HT-29 (cell line): ENCODE measurements at regions not wholly inside any gene's neighbourhood (a gene's known extent, or its start where the extent isn't known, plus 50 kb on each side); places are given as distances from the start of the nearest gene placed in this dataset.

ENCODE experiments used
- DNase-seq: peaks from one replicate; pipeline ENCODE4 v3.0.0-alpha.2; 2015; ENCODE audit warnings: low spot score

- no peak for DNase-seq
Observed at GRCh38 chr3:146914409-146914808, 309.3 kb upstream of the PLSCR5 start.

GRCh38 chr3:146912241-146913015, 307.3 kb upstream of the PLSCR5 start:
- DNase-seq = no peak

- DNase-seq = no peak
Observed at GRCh38 chr3:146903927-146904326, 298.8 kb upstream of the PLSCR5 start.

GRCh38 chr3:146899171-146899570, 294.0 kb upstream of the PLSCR5 start:
- no peak for DNase-seq

GRCh38 chr3:146896711-146897110, 291.6 kb upstream of the PLSCR5 start:
- no peak for DNase-seq

GRCh38 chr3:146895026-146895749, 290.0 kb upstream of the PLSCR5 start:
- no peak for DNase-seq

- DNase-seq = no peak
Observed at GRCh38 chr3:146894406-146894805, 289.3 kb upstream of the PLSCR5 start.

- DNase-seq = no peak
Observed at GRCh38 chr3:146892041-146892440, 286.9 kb upstream of the PLSCR5 start.

GRCh38 chr3:146889626-146890025, 284.5 kb upstream of the PLSCR5 start:
- DNase-seq = no peak

- DNase-seq = no peak
Observed at GRCh38 chr3:146888176-146888575, 283.0 kb upstream of the PLSCR5 start.

- DNase-seq = no peak
Observed at GRCh38 chr3:146884721-146885120, 279.6 kb upstream of the PLSCR5 start.

GRCh38 chr3:146884296-146884695, 279.1 kb upstream of the PLSCR5 start:
- DNase-seq = no peak

- DNase-seq = no peak
Observed at GRCh38 chr3:146883288-146883687, 278.1 kb upstream of the PLSCR5 start.

- no peak for DNase-seq
Observed at GRCh38 chr3:146881966-146882760, 277.0 kb upstream of the PLSCR5 start.

GRCh38 chr3:146881356-146881755, 276.2 kb upstream of the PLSCR5 start:
- no peak for DNase-seq

GRCh38 chr3:146873748-146874147, 268.6 kb upstream of the PLSCR5 start:
- no peak for DNase-seq

- no peak for DNase-seq
Observed at GRCh38 chr3:146865175-146865755, 260.1 kb upstream of the PLSCR5 start.

- no peak for DNase-seq
Observed at GRCh38 chr3:146861262-146861661, 256.1 kb upstream of the PLSCR5 start.

- no peak for DNase-seq
Observed at GRCh38 chr3:146854523-146854922, 249.4 kb upstream of the PLSCR5 start.

- DNase-seq = no peak
Observed at GRCh38 chr3:146851665-146852064, 246.5 kb upstream of the PLSCR5 start.

- no peak for DNase-seq
Observed at GRCh38 chr3:146845361-146845760, 240.2 kb upstream of the PLSCR5 start.

GRCh38 chr3:146843476-146843875, 238.3 kb upstream of the PLSCR5 start:
- DNase-seq = no peak
